ENCODE measurements at regions not wholly inside any gene's neighbourhood (a gene's known extent, or its start where the extent isn't known, plus 50 kb on each side); places are given as distances from the start of the nearest gene placed in this dataset.
A peak's percentile ranks its signal among the peaks of the same experiment; 100 is the strongest.

GRCh38 chr10:28783087-28783486 is 105.8 kb downstream of the BAMBI start:
- no peak for DNase-seq

DNA sequence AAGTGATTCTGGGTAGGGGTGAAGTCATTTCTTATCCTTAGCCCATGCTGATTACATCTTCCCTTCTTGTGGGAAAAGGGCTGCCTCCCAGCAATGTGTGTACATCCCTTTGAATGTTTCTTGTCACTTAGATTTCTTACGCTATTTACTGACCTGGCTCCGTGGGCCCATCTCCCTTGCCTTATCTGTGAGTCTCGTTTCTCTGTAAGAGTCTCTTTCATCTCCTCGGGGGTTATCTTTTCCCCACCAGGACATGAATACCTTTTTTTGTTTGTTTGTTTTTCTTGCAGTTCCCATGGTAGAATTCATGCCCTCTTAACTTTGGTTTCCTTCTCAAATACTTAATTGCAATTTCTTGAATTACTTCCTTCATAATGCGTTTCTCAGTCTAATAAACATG is 107.7 kb downstream of the BAMBI start:
- no peak for DNase-seq

DNA sequence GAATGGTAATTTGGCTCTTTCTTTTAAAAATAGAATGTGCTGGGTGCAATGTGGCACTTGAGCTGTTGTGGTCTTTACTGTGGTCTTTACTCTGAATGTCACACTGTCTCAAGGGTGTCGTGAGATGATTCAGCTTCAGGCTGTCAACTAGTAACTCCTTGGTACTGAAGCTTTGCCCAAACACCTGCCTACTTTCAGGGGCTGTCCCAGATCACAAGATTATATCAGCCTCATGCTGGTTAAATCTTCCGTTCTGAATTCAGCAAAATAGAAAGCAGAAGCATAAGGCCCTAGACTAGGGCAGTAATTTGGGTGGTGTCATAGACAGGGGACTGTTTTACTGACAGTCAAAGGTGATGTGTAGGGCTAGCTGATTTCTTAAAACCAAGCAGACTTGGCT is 110.9 kb downstream of the BAMBI start:
- no peak for DNase-seq

- no peak for DNase-seq
Observed at GRCh38 chr10:28788762-28789161, 111.4 kb downstream of the BAMBI start.

DNA sequence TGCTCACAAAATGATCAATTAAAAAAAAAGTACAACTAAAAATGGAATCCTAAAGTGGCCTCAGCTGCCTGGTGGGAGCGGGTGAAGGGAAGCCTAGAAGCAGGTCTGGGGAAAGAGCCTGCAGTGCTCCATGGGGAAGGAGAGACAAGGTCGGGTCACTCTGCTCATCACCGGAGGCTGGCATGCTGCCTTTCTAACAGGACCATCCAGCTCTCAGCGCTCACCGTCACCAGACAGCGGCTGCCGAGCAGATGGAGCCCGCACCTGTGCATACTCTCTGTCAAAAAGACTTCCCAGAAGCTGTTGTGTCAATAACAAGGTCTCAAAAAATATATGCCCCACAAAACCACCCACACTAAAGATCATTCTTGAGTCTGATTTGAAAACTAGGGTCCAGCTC is 112.8 kb downstream of the BAMBI start:
- no peak for DNase-seq

DNA sequence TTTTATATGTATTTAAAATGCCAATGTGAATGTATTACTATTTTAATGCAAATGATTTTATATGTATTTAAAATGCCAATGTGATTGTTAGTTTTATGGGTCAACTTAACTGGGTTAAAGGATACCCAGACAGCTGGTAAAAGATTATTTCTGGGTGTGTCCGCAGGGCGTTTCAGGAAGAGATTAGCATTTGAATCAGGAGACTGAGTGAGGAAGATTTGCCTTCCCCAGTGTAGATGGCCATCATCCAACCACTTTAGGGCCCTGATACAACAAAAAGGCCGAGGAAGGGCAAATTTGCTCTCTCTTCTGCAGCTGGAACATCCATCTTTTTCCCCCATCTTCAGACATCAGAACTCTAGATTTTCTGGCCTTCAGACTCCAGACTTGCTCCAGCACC is 116.2 kb downstream of the BAMBI start:
- DNase-seq: no peak

DNA sequence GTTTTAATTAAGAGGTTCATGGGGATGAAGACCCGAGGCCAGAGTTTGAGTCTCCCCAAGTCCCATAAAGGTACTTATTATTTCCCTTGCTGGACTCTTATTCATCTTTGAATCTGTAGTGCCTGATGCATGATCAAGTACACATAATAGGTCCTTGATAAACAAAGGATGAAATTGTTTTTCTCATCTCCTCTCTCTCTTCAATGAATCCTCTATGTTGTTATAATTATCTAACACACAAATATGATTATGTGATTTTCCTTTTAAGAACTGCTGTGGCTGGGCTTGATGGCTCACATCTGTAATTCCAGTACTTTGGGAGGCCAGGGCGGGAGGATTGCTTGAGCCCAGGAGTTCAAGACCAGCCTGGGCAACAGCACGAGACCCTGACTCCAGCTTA is 117.7 kb downstream of the BAMBI start:
- DNase-seq: no peak

- DNase-seq: no peak
Observed at GRCh38 chr10:28796606-28797512, 119.5 kb downstream of the BAMBI start.

DNA sequence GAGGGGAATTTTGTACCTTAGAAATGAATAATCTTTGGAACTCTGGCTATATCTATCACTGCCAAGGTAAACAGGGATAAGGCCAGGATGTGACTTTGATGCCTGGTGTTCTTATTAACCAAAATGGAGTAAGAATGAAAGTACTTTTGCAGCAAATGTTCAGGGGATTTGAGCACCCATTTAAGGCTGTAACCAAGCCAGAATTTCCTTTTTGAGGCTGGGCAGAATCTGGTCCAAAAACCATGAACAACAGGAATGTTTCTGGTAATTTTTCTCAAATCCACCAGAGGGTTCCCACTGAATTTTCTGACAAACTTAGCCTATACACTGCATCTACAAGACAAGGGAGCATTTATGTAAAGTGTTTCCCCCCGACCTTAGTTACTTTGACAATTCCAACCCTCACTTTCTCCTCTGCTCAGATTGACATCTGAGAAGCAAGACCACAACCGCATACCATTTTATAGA is 120.6 kb downstream of the BAMBI start:
- no peak for DNase-seq

GRCh38 chr10:28798428-28798955 is 121.2 kb downstream of the BAMBI start:
- DNase-seq: no peak

DNA sequence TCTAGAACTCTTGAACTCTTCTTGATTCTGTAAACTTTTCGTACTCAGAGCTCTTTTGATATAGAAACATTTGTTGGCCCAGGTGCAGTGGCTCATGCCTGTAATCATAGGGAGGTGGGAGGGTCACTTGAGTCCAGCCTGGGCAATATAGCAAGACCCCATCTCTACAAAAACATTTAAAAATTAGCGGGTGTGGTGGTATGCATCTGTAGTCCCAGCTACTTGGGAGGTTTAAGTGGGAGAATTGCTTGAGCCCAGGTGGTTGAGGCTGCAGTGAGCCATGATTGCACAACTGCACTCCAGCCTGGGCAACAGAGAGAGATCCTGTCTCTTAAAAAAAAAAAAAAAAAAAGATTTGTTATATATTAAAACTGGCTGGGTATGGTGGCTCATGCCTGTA is 121.6 kb downstream of the BAMBI start:
- DNase-seq: no peak

DNA sequence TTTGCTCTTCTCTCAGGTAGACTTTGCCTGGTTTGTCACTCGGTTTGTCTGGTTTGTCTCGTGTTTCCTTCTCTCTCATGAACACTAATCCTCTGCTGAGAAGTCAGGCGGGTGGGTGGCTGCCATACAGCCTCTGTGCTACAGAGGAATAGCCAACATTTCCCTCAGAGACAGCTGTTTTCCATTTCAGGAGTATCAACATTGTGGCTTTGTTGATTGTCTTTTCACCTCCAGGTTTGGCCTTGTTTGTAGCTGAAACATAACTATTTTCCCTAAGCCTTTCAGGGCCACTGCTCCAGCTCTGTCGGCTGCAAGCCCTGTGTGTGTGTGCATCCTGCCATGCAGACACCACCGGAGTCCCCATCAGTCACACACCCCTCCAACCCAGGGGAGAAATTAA is 122.8 kb downstream of the BAMBI start:
- no peak for DNase-seq

GRCh38 chr10:28801247-28801646 is 123.9 kb downstream of the BAMBI start:
- DNase-seq: no peak

GRCh38 chr10:28801869-28802268 is 124.5 kb downstream of the BAMBI start:
- no peak for DNase-seq

DNA sequence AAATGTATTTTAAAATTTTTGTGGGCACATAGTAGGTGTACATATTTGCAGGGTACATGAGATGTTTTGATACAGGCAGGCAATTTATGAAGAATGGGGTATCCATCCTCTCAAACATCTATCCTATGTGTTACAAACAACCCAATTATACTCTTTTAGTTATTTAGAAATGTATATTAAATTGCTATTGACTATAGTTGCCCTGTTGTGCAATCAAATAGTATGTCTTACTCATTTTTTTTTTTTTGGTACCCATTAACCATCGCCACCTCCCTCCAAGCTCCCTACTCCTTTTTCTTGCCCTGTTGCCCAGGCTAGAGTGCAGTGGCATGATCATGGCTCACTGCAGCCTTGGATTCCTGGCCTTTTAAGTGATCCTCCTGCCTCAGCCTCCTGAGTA is 128.1 kb downstream of the BAMBI start:
- no peak for DNase-seq

- DNase-seq: no peak
Observed at GRCh38 chr10:28806488-28806941, 129.2 kb downstream of the BAMBI start.

GRCh38 chr10:28806951-28807759 is 129.8 kb downstream of the BAMBI start:
- peak; percentile 75 for DNase-seq

GRCh38 chr10:28807760-28808613 is 130.7 kb downstream of the BAMBI start:
- DNase-seq: peak; percentile 92

- no peak for DNase-seq
Observed at GRCh38 chr10:28808693-28809092, 131.4 kb downstream of the BAMBI start.

GRCh38 chr10:28810057-28810870 is 132.9 kb downstream of the BAMBI start:
- DNase-seq: peak; percentile 1

DNA sequence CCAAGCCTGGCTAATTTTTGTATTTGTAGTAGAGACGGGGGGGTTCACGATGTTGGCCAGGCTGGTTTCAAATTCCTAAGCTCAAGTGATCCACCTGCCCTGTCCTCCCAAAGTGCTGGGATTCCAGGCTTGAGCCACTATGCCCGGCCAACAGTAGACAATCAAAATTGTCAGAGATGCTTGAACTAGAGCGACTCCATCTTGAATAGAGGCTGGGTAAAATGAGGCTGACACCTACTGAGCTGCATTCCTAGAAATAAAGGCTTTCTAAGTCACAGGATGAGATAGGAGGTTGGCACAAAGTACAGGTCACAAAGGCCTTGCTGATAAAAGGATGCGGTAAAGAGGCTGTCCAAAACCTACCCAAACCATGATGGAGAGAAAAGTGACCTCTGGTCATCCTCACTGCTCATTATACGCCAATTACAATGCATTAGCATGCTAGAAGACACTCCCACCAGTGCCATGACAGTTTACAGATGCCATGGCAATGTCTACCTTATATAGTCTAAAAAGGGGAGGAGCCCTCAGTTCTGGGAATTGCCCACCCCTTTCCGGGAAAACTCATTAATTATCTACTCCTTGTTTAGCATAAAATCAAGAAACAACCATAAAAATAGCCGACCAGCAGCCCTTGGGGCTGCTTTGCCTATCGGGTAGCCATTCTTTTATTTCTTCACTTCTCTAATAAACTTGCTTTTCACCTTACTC is 134.5 kb downstream of the BAMBI start:
- DNase-seq: no peak

All from GF-D8 (cell line).